ENCODE measurements at regions not wholly inside any gene's neighbourhood (a gene's known extent, or its start where the extent isn't known, plus 50 kb on each side); places are given as distances from the start of the nearest gene placed in this dataset.

DNA sequence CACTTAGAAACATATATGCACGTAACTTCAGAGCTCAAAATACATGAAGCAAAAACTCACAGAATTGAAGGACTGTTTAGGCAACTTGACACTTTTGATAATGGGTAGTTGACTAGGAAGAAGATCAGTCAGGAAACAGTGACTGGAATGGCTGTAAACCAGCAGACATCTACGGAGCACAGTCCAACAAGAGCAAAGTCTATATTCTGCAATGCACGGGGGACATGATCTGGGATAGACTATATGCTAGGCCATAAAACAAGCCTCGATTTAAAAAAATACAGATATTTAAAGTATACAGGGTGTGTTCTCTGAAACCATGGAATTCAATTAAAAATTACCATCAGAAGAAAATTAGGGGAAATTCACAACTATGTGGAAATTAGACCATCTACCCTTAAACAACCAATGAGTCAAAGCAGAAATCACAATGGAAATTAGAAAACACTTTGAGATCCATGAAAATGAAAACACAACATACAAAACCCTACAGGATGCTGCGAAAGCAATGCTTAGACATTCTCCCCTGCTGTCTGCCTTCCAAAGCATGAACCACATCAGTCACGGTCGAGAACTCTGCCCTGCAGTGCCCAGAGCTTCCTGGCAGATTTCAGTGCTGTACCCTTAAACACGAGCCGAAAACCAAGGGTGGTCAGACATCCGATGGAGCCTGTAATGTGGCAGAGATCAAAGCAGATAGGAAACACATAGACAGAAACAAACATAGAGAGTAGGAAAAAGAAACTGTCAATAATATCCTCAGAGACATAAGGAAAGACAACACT lies 651.9 kb upstream of the HS6ST1 start:
- DNase-seq, result no peak

DNA sequence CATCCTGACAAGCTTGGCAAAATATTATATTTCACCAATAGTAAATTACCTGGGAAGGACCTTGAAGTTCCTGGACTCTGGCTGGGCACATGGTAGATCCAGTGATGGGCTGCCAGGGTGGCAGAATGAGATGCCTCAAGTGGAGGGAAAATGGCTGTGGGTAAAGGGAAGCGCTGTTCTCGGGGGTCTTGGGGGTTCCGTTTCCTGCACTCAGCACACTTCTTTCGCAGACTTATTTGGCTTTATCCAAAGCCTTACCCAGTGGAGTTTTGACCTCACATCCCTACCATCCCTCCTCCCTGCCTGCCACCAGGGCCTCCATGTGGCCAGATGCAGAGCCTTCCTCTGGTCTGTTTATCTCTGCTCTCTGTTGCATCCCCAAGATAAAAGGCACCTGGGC lies 654.9 kb upstream of the HS6ST1 start:
- DNase-seq, result no peak

- no peak for DNase-seq
These were observed 659.5 kb upstream of the HS6ST1 start for GRCh38 chr2:128978212-128978611.

GRCh38 chr2:128979182-128979581 lies 660.5 kb upstream of the HS6ST1 start:
- DNase-seq, result no peak

- DNase-seq, result no peak
These were observed 661.8 kb upstream of the HS6ST1 start for GRCh38 chr2:128980475-128980874.

DNA sequence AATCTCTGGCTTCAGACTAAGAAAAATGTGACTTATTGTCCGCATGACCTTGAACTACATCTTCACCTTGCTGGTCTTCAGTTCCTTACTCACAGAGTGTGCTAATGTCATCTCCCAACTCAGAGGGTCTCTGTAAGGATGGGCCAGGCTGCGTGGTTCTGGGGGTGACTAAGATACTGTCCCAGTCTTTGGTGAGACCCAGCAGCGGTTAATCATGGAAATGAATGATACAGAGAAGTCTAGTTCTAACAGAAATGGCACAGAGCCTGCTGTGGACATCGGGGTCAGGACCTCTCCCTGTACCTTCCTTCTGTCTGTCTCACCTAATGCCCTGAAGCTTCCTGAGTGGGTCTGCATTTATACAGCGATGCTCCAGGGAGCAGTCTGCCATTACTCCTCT lies 662.7 kb upstream of the HS6ST1 start:
- no peak for DNase-seq

GRCh38 chr2:128982001-128982400 lies 663.3 kb upstream of the HS6ST1 start:
- no peak for DNase-seq

- no peak for DNase-seq
These were observed 664.0 kb upstream of the HS6ST1 start for GRCh38 chr2:128982670-128983069.

DNA sequence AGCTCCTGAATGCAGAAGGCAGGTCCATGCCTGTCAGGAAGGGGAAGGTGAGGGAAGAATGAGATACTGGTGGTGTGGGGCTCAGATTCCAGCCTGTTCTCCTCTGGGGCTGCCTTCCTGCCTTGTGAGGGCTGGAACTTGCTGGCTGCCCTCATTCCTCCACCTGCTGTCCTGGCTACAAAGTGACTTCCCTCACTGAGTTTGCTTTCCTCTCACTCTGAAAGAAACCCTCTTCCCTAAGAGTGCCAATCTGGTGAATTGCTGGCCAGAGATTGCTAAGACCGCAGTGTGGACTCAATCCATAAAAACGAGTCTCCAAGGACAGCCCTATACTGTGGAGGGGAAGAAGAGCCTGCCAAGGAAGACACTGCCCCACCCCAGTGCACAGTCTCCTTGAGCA lies 664.4 kb upstream of the HS6ST1 start:
- no peak for DNase-seq

- no peak for DNase-seq
These were observed 665.4 kb upstream of the HS6ST1 start for GRCh38 chr2:128984081-128984480.

DNA sequence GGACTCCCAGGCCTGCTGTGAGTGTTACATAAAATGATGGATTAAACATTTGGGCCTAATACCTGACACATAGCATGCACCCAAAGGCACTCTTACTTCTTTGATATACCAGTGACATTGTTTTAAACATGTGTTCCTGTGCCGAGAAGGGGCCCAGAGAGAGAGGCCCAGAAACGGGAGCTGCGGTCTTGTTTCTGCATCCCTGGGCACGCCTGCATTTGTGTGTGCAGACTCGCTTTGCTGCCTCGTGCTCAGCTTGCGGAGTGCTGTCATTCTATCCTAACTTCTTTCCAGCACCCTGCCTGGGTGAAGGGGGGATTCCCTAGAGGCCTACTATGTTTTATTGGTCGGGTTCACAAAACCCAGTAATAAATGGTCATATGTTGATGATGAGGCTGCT lies 666.2 kb upstream of the HS6ST1 start:
- DNase-seq, result no peak

DNA sequence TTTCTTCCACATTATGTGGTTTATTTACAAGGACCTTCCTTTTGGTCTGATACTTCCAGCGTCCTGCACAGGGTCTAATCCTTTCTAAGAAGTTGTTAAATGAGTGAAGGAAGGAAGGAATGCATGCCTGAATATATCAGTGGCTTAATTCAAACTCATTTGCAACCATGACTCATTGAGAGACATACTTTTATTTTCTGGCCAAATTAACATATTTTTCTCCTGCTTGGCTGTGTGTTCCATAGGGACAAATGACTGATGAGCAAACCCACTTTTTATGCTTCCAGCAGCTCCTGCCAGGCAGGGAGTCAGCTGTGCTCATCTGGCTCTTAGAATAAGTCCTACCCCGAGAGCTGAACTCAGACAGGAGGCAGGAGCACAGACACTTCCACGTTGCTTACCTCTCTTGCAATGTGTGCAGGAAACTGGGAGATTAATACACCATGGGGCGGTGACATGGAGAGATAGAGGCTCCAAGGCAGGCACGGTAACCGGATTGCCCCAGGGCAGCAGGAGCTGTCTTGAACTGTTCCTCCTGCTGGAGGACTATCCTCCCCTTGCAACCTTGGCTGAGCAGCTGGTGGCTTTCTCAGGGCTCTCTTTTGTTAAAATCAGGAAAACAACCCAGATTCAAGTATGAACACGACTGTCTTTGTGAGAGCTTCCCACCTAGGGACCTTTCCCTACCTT lies 667.5 kb upstream of the HS6ST1 start:
- DNase-seq, result no peak

DNA sequence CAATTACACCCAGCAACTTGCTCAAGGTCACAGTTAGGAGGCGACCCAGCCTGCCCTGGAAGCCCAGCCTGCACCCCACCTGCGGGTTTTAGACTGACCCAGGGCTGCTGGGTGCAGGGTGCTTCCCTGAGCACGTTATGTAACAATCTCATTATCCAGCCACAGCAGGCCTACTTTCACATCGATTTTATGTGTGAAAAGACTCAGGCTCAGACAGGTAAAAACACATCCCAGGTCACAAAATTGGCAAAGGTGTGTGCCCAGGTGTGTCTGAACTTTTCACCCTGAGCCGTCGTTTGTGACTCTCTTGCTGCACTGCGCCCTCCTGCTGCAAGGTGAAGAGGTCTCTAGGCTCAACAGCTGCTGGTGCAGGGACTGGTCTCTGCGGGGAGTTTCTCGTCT lies 668.2 kb upstream of the HS6ST1 start:
- DNase-seq, result no peak

GRCh38 chr2:128988326-128988725 lies 669.7 kb upstream of the HS6ST1 start:
- no peak for DNase-seq

GRCh38 chr2:128988967-128989366 lies 670.3 kb upstream of the HS6ST1 start:
- DNase-seq, result no peak

GRCh38 chr2:128995086-128995485 lies 676.4 kb upstream of the HS6ST1 start:
- no peak for DNase-seq

DNA sequence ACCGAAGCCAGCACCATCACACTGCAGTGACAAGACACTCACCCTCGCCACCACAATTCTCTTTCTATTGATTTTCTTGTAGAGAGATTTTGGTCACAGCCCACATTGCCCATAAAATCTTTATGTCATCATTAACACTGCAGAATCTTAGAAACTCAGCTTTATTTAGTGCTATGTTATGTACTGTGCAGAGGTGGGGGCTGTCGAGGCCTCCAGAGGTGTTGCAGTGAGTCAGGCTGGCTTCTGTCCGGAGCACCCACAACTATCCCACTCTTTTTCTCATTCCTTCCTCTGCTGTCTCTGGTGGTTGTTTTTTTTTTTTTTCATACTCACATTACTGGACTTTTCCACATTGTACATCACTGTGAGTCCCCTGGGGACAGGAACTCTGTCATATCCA lies 677.4 kb upstream of the HS6ST1 start:
- no peak for DNase-seq

DNA sequence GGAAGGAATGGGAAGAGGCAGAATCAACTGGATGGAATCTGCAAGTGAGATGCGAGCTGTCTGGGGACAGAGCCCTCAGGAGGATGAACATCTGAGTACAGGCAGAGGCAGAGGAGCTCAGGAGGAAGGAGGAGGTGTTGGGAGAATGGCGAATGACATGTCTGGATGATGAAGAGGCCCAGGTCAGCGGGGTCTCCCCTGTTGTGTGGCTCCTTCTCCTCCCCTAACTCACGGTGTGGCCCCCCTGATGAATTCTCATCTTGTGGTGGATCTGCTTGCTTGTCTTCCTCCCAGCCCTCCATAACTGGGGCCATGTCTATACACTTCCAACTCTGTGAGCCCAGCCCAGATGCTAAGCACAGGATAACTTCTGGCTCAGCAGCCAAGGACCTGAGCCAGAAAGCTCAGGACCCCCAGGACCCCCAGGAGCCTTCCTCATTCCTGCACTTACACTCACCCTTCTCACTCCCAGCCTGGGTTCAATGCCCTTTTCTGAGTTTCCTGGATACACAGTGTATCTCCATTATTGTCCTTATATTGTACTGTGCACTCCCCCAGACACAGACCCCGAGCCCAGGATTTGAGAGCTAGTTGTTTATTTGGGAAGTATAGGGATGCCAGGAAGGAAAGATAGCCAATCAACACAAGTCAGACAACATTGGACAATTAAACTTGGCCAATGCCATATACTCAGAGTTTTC lies 678.6 kb upstream of the HS6ST1 start:
- DNase-seq, result no peak

- no peak for DNase-seq
These were observed 683.3 kb upstream of the HS6ST1 start for GRCh38 chr2:129001926-129002325.

DNA sequence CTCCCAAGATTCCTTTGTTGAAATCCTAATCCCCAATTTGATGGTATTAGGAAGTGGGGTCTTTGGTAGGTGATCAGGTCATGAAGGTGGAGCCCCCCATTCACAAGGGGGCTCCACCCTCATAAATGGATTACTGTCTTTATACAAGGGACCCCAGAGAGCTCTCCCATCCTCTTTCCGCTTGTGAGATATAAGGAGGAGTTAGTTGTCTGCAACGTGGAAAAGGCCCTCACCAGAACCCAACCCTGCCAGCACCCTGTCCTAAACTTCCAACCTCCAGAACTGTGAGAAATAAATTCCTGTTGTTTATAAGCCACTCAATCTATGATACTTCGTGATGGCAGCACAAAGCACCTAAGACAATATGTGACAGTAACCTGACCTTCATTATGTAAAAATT lies 684.1 kb upstream of the HS6ST1 start:
- DNase-seq, result no peak

DNA sequence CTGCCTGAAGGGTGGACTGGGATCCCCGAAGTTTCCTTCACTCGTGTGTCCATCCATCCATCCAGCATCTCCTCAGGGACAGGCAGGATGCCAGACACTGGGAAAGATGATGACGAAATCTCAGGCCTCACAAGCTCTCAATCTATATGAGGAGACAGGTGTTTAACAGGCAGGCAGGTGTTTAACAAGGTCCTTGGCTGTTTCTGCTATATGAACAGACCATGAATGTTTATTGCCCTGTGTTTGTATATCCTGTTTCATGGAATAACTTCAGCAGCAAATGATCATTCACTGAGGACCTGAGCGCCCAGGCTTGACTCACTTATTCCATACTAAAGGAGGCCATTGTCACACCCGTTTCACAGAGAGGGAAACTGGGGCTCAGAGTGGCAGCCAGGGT lies 685.8 kb upstream of the HS6ST1 start:
- no peak for DNase-seq

GRCh38 chr2:129004940-129005490 lies 686.3 kb upstream of the HS6ST1 start:
- DNase-seq, result no peak

DNA sequence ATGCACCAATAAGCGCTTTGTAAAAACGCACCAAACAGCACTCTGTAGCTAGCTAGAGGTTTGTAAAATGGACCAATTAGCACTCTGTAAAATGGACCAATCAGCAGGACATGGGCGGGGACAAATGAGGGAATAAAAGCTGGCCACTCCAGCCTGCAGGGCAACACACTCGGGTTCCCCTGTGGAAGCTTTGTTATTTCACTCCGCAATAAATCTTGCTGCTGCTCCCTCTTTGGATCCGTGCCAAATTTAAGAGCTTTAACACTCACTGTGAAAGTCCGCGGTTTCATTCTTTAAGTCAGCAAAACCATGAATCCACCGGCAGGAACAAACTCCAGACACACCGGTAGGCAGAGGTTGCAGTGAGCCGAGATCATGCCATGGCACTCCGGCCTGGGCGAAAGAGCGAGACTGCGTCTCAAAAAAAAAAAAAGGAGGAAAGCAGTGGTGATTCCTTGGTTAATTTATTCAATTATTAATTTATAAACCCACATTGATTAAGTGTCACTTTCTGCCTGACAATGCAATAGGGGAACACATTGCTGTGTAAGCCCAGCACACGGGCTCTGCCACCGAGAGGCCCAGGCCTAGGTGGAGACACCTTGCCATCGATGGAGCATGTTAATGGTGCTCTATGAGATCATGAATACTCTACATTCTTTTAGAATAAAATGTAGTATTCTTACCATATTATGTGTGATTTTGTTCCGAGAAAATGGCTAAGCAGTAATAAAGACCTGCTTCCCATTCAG lies 687.6 kb upstream of the HS6ST1 start:
- DNase-seq, result no peak

All from NCI-H1417 treated with DMSO at 0.1 percent for 48 hours (cell line).